Tibial nerve (tissue), 4 donors: ENCODE measurements at regions not wholly inside any gene's neighbourhood (a gene's known extent, or its start where the extent isn't known, plus 50 kb on each side); places are given as distances from the start of the nearest gene placed in this dataset.

Experiments used
- DNase-seq, 2 donors: peaks; one replicate each; pipeline ENCODE4 v3.0.0-alpha.2; 2019; ENCODE audit warnings: low spot score in 2 of 2
- H3K27ac ChIP-seq, 4 donors: fragments of 200-600 bp; sonication (generic) in 3 of 4; one replicate each; pipeline ENCODE4 v1.5.1; 2017 to 2019; ENCODE audit warnings: mild to moderate bottlenecking in 1 of 4
- H3K27me3 ChIP-seq, 2 donors: fragments of 200-600 bp; sonication (generic) in 1 of 2; one replicate each; pipeline versions ENCODE4 v1.5.1 to v1.6.0; 2017 to 2019
- H3K36me3 ChIP-seq, 3 donors: fragments of 200-600 bp; sonication (generic); one replicate each; pipeline ENCODE4 v1.5.1; 2018 to 2019
- H3K4me1 ChIP-seq, 4 donors: fragments of 200-600 bp; sonication (generic) in 3 of 4; one replicate each; pipeline ENCODE4 v1.5.1; 2017 to 2019
- H3K4me3 ChIP-seq, 4 donors: fragments of 200-600 bp; sonication (generic) in 3 of 4; one replicate each; pipeline ENCODE4 v1.5.1; 2017 to 2019; ENCODE audit warnings: mild to moderate bottlenecking in 1 of 4, moderate library complexity in 1 of 4
- H3K9me3 ChIP-seq, 4 donors: fragments of 200-600 bp; sonication (generic) in 3 of 4; one replicate each; pipeline ENCODE4 v1.5.1; 2017 to 2019
- CTCF ChIP-seq, 5 experiments: fragments of 200-600 bp in 3 of 5; fragments of 450-650 bp in 2 of 5; sonication (generic) in 3 of 5; IDR thresholded peaks; one replicate each; pipeline ENCODE4 v1.5.1; 2016 to 2019; ENCODE audit warnings: antibody characterized with exemption in 5 of 5, mild to moderate bottlenecking in 3 of 5, moderate library complexity in 2 of 5
- EP300 ChIP-seq, 2 donors: sonication (generic); formaldehyde crosslinking; IDR thresholded peaks; one replicate each; pipeline ENCODE4 v1.6.1; 2017; ENCODE audit warnings: antibody characterized with exemption in 2 of 2, mild to moderate bottlenecking in 1 of 2
- POLR2A ChIP-seq, 2 donors: fragments of 450-650 bp; IDR thresholded peaks; one replicate each; pipeline ENCODE4 v1.6.1; 2017; ENCODE audit warnings: antibody characterized with exemption in 2 of 2, mild to moderate bottlenecking in 2 of 2, moderate library complexity in 2 of 2
- WGBS, 2 donors: methylation state at CpG; one replicate each; pipeline ENCODE4 v1.1.5; 2018; 5-methylcytosine and 5-hydroxymethylcytosine counted together

- WGBS, 2 donors, result 18 to 31% methylated on average over 1 of the region's 1 CpG
- peaks cover 0 to 6% (median 0%) of the 10 kb centered on the region in 4 donors for H3K9me3 ChIP-seq
- TF ChIP-seq EP300 (IDR thresholded peaks at IDR 0.05), result no peak
- no peak for TF ChIP-seq POLR2A (IDR thresholded peaks at IDR 0.05)
- no peak for TF ChIP-seq CTCF (IDR thresholded peaks at IDR 0.05)
- no peak overlapping the region for H3K4me3 ChIP-seq
- H3K4me1 ChIP-seq, result no peaks in the 10 kb centered on the region
- H3K27ac ChIP-seq, result no peak overlapping the region
- no peak for DNase-seq
- no peaks in the 10 kb centered on the region for H3K36me3 ChIP-seq
- H3K27me3 ChIP-seq, result no peaks in the 10 kb centered on the region
These were observed 254.5 kb upstream of the RARB start for GRCh38 chr3:25173606-25174005.

DNA sequence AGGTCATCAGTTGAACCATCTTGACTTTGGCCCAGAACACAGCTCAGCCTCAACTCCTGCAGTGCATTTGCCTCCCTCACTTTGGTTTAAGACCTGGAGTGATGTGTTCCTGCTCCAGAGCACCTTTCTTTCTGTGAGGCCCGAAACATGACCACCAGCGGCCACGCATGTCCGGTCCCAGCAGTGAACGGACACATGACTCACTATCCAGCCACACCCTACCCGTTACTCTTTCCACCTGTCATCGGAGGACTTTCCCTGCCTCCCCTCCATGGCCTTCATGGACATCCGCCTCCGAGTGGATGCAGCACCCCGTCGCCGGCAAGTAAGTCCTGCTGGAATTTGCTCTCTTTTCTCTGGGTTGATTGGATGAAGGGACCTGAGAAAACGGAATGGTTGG is 253.8 kb upstream of the RARB start:
- WGBS, 2 donors, result 95 to 96% methylated on average over 13 of the region's 13 CpGs
- Histone ChIP-seq H3K27ac (no peak overlapping the region), H3K4me1 (no peaks in the 10 kb centered on the region), H3K9me3 (peaks cover 0 to under 1% (median 0%) of the 10 kb centered on the region in 4 donors), H3K36me3 (no peaks in the 10 kb centered on the region), H3K4me3 (no peak overlapping the region), H3K27me3 (no peaks in the 10 kb centered on the region)
- TF ChIP-seq POLR2A (IDR thresholded peaks at IDR 0.05) (no peak), CTCF (IDR thresholded peaks at IDR 0.05) (no peak), EP300 (IDR thresholded peaks at IDR 0.05) (no peak)
- no peak for DNase-seq

DNA sequence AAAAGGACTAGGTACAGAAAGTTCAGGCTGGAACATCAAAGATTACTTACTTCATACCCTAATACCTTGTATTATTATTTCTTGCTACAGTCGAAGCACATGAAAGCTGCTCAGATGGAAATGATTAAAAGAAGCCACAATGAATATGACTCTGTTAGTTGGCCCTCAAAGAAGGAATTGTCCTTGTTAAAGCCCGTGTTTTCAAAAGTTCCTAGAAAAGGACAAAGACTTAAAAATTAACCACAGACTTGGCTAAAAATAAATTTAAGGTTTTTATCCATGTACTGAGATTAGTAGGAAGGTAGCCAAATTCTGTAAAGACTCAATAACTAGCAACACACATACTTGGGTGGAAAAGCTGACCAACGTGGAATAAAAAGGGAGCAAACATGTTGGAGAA is 251.0 kb upstream of the RARB start:
- H3K27me3 ChIP-seq, result no peaks in the 10 kb centered on the region

DNA sequence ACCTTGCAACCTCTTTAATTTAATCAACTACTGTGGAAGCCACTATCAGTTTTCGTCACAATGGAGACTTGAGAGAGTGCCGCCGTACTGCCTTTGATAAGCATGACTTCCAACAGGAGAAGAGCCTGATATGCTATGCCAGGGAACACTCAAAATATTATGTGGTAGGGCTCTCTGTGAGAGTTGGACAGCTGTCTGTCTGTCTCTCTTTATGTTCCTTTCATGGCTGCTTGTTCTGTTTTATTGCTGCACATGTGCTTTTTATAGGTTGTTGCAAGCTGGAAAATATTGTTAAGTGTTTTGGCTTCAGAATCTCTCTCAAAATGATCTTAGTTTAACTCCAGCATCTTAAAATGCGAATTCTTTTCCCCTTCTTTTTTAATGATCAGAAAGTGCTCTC is 249.4 kb upstream of the RARB start:
- H3K27ac ChIP-seq, result no peak overlapping the region
- no peak overlapping the region for H3K4me3 ChIP-seq
- no peak for DNase-seq
- 76 to 78% methylated on average over 4 of the region's 4 CpGs for WGBS, 2 donors
- no peaks in the 10 kb centered on the region for H3K4me1 ChIP-seq
- H3K9me3 ChIP-seq, result no peaks in the 10 kb centered on the region
- H3K36me3 ChIP-seq, result no peaks in the 10 kb centered on the region
- TF ChIP-seq EP300 (IDR thresholded peaks at IDR 0.05), result no peak
- TF ChIP-seq POLR2A (IDR thresholded peaks at IDR 0.05), result no peak
- no peak for TF ChIP-seq CTCF (IDR thresholded peaks at IDR 0.05)
- H3K27me3 ChIP-seq, result no peaks in the 10 kb centered on the region

More for the DNA sequence above, 251.0 kb upstream of the RARB start:
- H3K4me1 ChIP-seq, result no peaks in the 10 kb centered on the region
- DNase-seq, result no peak
- H3K4me3 ChIP-seq, result no peak overlapping the region
- H3K9me3 ChIP-seq, result no peaks in the 10 kb centered on the region
- H3K36me3 ChIP-seq, result no peaks in the 10 kb centered on the region
- H3K27ac ChIP-seq, result no peak overlapping the region
- TF ChIP-seq CTCF (IDR thresholded peaks at IDR 0.05) (no peak), POLR2A (IDR thresholded peaks at IDR 0.05) (no peak), EP300 (IDR thresholded peaks at IDR 0.05) (no peak)
- WGBS, 2 donors, result 29 to 38% methylated on average over 3 of the region's 3 CpGs

DNA sequence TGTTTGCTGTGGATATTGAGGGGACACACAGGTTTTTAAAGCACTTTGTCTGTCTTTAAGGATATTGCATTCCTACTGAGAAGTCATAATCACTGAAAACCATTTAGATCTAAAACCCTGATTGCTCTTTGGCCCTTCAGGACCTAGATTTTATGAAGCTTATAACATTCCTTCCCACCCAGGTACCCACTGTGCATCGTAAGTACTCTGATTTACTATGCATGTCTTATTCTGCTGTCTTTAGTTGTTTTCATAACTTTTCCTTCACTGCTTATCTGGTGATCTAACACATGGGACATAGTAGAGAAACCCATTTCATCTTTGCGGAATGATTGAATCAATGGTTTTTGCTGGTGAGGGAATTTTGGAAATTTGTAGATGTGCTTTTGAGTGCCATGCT is 247.0 kb upstream of the RARB start:
- 92 to 99% methylated on average over 2 of the region's 2 CpGs for WGBS, 2 donors
- H3K9me3 ChIP-seq, result no peaks in the 10 kb centered on the region
- no peak overlapping the region for H3K27ac ChIP-seq
- TF ChIP-seq POLR2A (IDR thresholded peaks at IDR 0.05), result no peak
- no peak for TF ChIP-seq EP300 (IDR thresholded peaks at IDR 0.05)
- no peak for TF ChIP-seq CTCF (IDR thresholded peaks at IDR 0.05)
- H3K36me3 ChIP-seq, result no peaks in the 10 kb centered on the region
- no peaks in the 10 kb centered on the region for H3K27me3 ChIP-seq
- H3K4me1 ChIP-seq, result no peaks in the 10 kb centered on the region
- DNase-seq, result no peak
- no peak overlapping the region for H3K4me3 ChIP-seq
